HG03460 (cell line): ENCODE measurements at regions not wholly inside any gene's neighbourhood (a gene's known extent, or its start where the extent isn't known, plus 50 kb on each side); places are given as distances from the start of the nearest gene placed in this dataset.
"Not testable (repeated sequence)": the region's sequence is repeated elsewhere in the genome, so short reads cannot be mapped to it uniquely, and the experiment has no call there.

ENCODE experiments used
- ATAC-seq: cut with Tn5 transposase; IDR thresholded peaks from one replicate; pipeline ENCODE4 v1.9.1; 2021; ENCODE audit not compliant: unreplicated experiment

GRCh38 chr2:107740300-107740699, 86.4 kb upstream of the RGPD4 start:
- no peak for ATAC-seq

- ATAC-seq: no peak
These were observed 84.1 kb upstream of the RGPD4 start for GRCh38 chr2:107742460-107743027.

GRCh38 chr2:107743274-107743673, 83.4 kb upstream of the RGPD4 start:
- ATAC-seq: no peak

- no peak for ATAC-seq
These were observed 81.6 kb upstream of the RGPD4 start for GRCh38 chr2:107745100-107745499.

GRCh38 chr2:107746552-107747198, 80.0 kb upstream of the RGPD4 start:
- not testable (repeated sequence) for ATAC-seq

- ATAC-seq: not testable (repeated sequence)
These were observed 79.3 kb upstream of the RGPD4 start for GRCh38 chr2:107747199-107747963.

GRCh38 chr2:107747964-107748583, 78.6 kb upstream of the RGPD4 start:
- no peak for ATAC-seq

GRCh38 chr2:107751936-107752335, 74.8 kb upstream of the RGPD4 start:
- no peak for ATAC-seq

GRCh38 chr2:107753806-107754205, 72.9 kb upstream of the RGPD4 start:
- not testable (repeated sequence) for ATAC-seq

- ATAC-seq: no peak
These were observed 69.5 kb upstream of the RGPD4 start for GRCh38 chr2:107757223-107757622.

GRCh38 chr2:107760620-107761364, 65.9 kb upstream of the RGPD4 start:
- ATAC-seq: no peak

GRCh38 chr2:107772353-107772752, 54.3 kb upstream of the RGPD4 start:
- no peak for ATAC-seq

- ATAC-seq: no peak
These were observed 51.5 kb upstream of the RGPD4 start for GRCh38 chr2:107775211-107775610.

- no peak for ATAC-seq
These were observed 50.9 kb upstream of the RGPD4 start for GRCh38 chr2:107775791-107776190.

- ATAC-seq: no peak
These were observed 50.3 kb upstream of the RGPD4 start for GRCh38 chr2:107776362-107776761.
